ENCODE measurements at regions not wholly inside any gene's neighbourhood (a gene's known extent, or its start where the extent isn't known, plus 50 kb on each side); places are given as distances from the start of the nearest gene placed in this dataset.
A peak's percentile ranks its signal among the peaks of the same experiment; 100 is the strongest.

DNA sequence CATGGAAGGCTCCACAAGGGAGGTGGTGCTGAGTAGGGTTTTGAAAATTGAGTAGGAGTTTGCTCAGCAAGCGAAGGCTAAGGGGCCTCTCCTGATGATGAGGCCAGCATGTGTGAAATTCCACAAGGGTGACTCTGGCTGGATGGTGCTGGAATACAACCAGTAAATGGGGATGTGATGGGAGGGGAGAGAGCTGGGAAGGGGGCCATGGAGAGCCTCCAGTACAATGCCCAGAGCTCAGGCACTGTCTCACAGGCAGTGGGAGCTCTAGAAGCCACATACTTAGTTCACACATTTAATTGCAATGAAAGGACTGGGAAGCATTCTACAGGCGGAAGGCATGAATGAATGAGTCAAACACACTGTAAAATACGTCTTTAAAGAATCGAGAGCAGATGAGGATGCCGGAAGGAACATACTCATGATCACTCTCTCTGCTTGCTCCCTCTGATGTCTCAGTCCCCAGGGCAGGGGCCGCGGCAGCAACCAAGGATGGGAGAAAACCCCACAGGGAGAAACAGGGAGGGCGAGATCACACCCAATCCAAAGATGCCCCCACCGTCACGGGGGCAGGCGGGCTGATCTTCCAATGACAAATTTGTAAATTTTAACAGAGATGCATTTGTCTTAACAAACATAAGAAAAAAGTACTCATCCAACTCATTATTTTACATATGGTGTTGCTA, 261.0 kb downstream of the NSG2 start:
- in situ Hi-C loops (cut with MboI; ENCODE audit: low sequenced_read_pairs in 4 of 4) (loop anchor here (25.0 kb wide), 3 partner anchors 269 to 1019 kb away; partner anchors contain the start of genes BOD1 (in 4 of the 4) and NSG2 (in 2 of the 4)), intact Hi-C loops (cut with DNase I; ENCODE audit: low total_unique reads) (no loop called here)

DNA sequence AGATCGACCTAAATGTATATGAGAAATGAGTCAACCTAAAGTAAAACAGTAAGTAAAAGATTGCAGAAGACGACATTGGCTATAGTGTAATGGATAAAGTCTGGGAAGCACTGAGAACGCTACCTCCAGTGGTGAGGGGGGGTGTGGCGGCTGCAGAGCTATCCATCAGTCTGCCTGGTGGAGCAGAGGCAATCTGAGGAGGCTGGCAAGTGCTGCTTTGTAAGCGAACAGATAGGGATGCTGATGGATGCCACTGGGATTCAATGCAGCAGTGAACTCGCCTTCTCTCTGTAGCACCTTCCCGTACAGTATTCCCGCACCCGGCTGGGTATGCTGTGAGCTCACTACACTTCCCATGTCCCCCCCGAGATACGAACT, 261.5 kb downstream of the NSG2 start:
- TF ChIP-seq, protein P1, sequence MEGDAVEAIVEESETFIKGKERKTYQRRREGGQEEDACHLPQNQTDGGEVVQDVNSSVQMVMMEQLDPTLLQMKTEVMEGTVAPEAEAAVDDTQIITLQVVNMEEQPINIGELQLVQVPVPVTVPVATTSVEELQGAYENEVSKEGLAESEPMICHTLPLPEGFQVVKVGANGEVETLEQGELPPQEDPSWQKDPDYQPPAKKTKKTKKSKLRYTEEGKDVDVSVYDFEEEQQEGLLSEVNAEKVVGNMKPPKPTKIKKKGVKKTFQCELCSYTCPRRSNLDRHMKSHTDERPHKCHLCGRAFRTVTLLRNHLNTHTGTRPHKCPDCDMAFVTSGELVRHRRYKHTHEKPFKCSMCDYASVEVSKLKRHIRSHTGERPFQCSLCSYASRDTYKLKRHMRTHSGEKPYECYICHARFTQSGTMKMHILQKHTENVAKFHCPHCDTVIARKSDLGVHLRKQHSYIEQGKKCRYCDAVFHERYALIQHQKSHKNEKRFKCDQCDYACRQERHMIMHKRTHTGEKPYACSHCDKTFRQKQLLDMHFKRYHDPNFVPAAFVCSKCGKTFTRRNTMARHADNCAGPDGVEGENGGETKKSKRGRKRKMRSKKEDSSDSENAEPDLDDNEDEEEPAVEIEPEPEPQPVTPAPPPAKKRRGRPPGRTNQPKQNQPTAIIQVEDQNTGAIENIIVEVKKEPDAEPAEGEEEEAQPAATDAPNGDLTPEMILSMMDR (IDR thresholded peaks at IDR 0.05 in 4 of 5, conservative IDR thresholded peaks at IDR 0.05 in 1 of 5), result no peak
- no peak for TF ChIP-seq POLR2A (IDR thresholded peaks at IDR 0.05)
- H3K27me3 ChIP-seq, result no peaks in the 10 kb centered on the region

More for the DNA sequence above, 261.0 kb downstream of the NSG2 start:
- H3K4me3 ChIP-seq, result no peak overlapping the region
- H3K9me3 ChIP-seq, result no peaks in the 10 kb centered on the region
- peaks cover 8 to 19% of the 10 kb centered on the region in 2 donors for H3K4me1 ChIP-seq
- H3K36me3 ChIP-seq, result no peaks in the 10 kb centered on the region
- H3K27ac ChIP-seq, result no peak overlapping the region
- H3K27me3 ChIP-seq, result no peaks in the 10 kb centered on the region
- DNase-seq (no peak), ATAC-seq (no peak)
- no peak for TF ChIP-seq POLR2A (IDR thresholded peaks at IDR 0.05)
- TF ChIP-seq, protein P1 (IDR thresholded peaks at IDR 0.05 in 4 of 5, conservative IDR thresholded peaks at IDR 0.05 in 1 of 5), result no peak

DNA sequence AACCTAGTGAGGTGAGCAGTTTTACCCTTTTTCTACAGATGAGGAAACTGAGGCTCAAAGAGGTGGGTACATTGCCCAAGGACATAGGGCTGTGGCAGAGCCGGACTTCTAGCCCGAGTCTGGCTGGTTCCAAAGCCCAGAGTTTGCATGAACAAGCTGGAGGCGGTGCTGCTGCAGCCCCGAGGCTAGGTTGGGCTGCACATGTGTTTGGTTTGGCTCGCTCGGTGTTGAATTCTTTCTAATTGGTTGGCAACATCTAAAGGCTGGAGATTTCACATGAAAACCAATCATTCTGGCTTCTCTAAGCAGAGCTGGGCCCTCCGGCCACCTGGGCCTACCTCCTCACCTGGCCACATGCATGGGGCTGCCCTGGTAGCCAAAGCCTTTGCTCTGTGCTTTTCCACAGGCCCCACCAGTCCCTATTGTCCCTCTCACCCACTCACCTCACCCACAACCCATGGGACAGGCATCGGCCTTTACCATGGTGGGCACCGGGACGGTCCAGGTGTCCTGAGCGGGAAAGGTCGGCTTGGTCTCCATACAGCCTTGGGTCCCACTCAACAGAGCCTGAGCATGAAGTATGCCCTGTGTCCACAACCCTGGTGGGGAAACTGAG, 262.3 kb downstream of the NSG2 start:
- H3K27ac ChIP-seq, result no peak overlapping the region
- H3K9me3 ChIP-seq, result no peaks in the 10 kb centered on the region
- no peaks in the 10 kb centered on the region for H3K36me3 ChIP-seq
- in situ Hi-C loops (cut with MboI; ENCODE audit: low sequenced_read_pairs in 4 of 4), result loop anchor here (25.0 kb wide), 3 partner anchors 270 to 1020 kb away; partner anchors contain the start of genes BOD1 (in 4 of the 4) and NSG2 (in 2 of the 4)
- peaks cover 15 to 19% of the 10 kb centered on the region in 2 donors for H3K4me1 ChIP-seq
- DNase-seq (no peak), ATAC-seq (no peak)
- intact Hi-C loops (cut with DNase I; ENCODE audit: low total_unique reads), result no loop called here
- TF ChIP-seq POLR2A (IDR thresholded peaks at IDR 0.05), result no peak
- TF ChIP-seq, protein P1 (IDR thresholded peaks at IDR 0.05 in 4 of 5, conservative IDR thresholded peaks at IDR 0.05 in 1 of 5), result no peak
- H3K4me3 ChIP-seq, result no peak overlapping the region
- H3K27me3 ChIP-seq, result no peaks in the 10 kb centered on the region

More for the DNA sequence above, 261.5 kb downstream of the NSG2 start:
- ATAC-seq (no peak), DNase-seq (no peak)
- intact Hi-C loops (cut with DNase I; ENCODE audit: low total_unique reads) (no loop called here), in situ Hi-C loops (cut with MboI; ENCODE audit: low sequenced_read_pairs in 4 of 4) (loop anchor here (25.0 kb wide), 3 partner anchors 270 to 1020 kb away; partner anchors contain the start of genes BOD1 (in 4 of the 4) and NSG2 (in 2 of the 4))
- Histone ChIP-seq H3K4me1 (peaks cover 8 to 19% of the 10 kb centered on the region in 2 donors), H3K36me3 (no peaks in the 10 kb centered on the region), H3K4me3 (no peak overlapping the region), H3K9me3 (no peaks in the 10 kb centered on the region), H3K27ac (no peak overlapping the region)

DNA sequence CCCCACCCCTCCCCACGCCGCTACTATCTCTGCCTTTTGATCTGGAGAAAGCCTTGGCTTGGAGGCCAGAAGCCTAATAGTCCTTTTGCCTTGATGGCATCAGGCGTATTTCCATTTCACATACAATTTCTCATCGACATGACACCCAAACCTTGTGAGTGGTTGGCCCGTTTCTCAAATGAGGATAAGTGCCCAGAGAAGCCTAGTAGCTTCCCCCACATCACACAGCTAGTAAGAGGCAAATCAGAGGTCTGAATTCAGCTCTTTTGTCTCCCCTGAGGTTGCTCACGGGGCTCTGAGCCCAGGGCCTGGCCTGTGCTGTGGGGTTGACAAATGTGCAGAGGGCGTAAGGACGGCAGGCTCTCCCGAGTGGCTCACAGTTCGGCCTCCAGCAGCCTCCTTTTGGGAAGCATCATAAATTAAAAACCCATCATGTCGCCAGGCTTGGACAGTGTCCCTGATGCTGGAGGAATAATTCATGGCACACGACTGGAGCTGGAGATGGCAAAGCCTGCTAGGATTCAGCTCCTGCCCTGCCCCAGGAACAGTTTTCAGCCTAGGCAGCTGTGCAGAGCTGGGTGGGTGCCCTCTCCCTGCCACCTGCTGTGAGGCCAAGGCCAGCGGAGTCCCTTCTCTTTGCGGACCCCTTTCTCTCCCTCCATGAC, 263.8 kb downstream of the NSG2 start:
- H3K27ac ChIP-seq, result peak overlapping the region in 1 of 4 donors; percentile 74
- in situ Hi-C loops (cut with MboI; ENCODE audit: low sequenced_read_pairs in 4 of 4) (loop anchor here (25.0 kb wide), 3 partner anchors 272 to 1022 kb away; partner anchors contain the start of genes BOD1 (in 4 of the 4) and NSG2 (in 2 of the 4)), intact Hi-C loops (cut with DNase I; ENCODE audit: low total_unique reads) (no loop called here)
- H3K9me3 ChIP-seq, result no peaks in the 10 kb centered on the region
- DNase-seq (no peak), ATAC-seq (peak in 1 of 2 donors; percentile 29)
- no peaks in the 10 kb centered on the region for H3K27me3 ChIP-seq
- TF ChIP-seq POLR2A (IDR thresholded peaks at IDR 0.05), result no peak
- TF ChIP-seq, protein P1 (IDR thresholded peaks at IDR 0.05 in 4 of 5, conservative IDR thresholded peaks at IDR 0.05 in 1 of 5), result no peak
- H3K4me3 ChIP-seq, result no peak overlapping the region
- peaks cover 15 to 19% of the 10 kb centered on the region in 2 donors for H3K4me1 ChIP-seq
- no peaks in the 10 kb centered on the region for H3K36me3 ChIP-seq

All from gastrocnemius medialis (tissue), 4 donors.